HFF-Myc (cell line): ENCODE measurements at regions not wholly inside any gene's neighbourhood (a gene's known extent, or its start where the extent isn't known, plus 50 kb on each side); places are given as distances from the start of the nearest gene placed in this dataset.

ENCODE experiments used
- DNase-seq: peaks from one replicate; pipeline ENCODE4 v3.0.0-alpha.2; 2011; ENCODE audit warnings: low read depth; ENCODE audit errors: extremely low read depth
- H3K4me3 ChIP-seq: replicated peaks from 2 replicates; pipeline ENCODE4 v1.5.1; 2011; ENCODE audit warnings: low read depth, mild to moderate bottlenecking, control low read depth, low read length
- CTCF ChIP-seq: IDR thresholded peaks from 2 replicates; pipeline ENCODE4 v1.5.1; 2012; ENCODE audit warnings: mild to moderate bottlenecking, low read depth, low read length, control low read depth; ENCODE audit errors: missing control alignments

- no peak for TF ChIP-seq CTCF
- H3K4me3 ChIP-seq: no peak overlapping the region
- DNase-seq: no peak
Measured at GRCh38 chr2:241924069-241924908, 54.8 kb downstream of the RTP5 start.

- no peak overlapping the region for H3K4me3 ChIP-seq
- no peak for TF ChIP-seq CTCF
- DNase-seq: no peak
Measured at GRCh38 chr2:241924909-241925250, 55.4 kb downstream of the RTP5 start.

- DNase-seq: no peak
Measured at GRCh38 chr2:241925277-241925676, 55.7 kb downstream of the RTP5 start.

GRCh38 chr2:241925821-241926441 lies 56.4 kb downstream of the RTP5 start:
- DNase-seq: no peak
- TF ChIP-seq CTCF: no peak
- no peak overlapping the region for H3K4me3 ChIP-seq

More at GRCh38 chr2:241925277-241925676, 55.7 kb downstream of the RTP5 start:
- TF ChIP-seq CTCF: no peak
- H3K4me3 ChIP-seq: no peak overlapping the region

GRCh38 chr2:241926541-241927311 lies 57.2 kb downstream of the RTP5 start:
- DNase-seq: no peak
- no peak for TF ChIP-seq CTCF
- H3K4me3 ChIP-seq: no peak overlapping the region

GRCh38 chr2:241929551-241930490 lies 60.3 kb downstream of the RTP5 start:
- TF ChIP-seq CTCF: no peak
- DNase-seq: no peak
- H3K4me3 ChIP-seq: no peak overlapping the region
